ENCODE measurements at regions not wholly inside any gene's neighbourhood (a gene's known extent, or its start where the extent isn't known, plus 50 kb on each side); places are given as distances from the start of the nearest gene placed in this dataset.

- Mint-ChIP-seq H3K27me3 (ENCODE audit: unreplicated experiment) (no peaks in the 10 kb centered on the region), H3K9me3 (ENCODE audit: unreplicated experiment) (no peaks in the 10 kb centered on the region), H3K4me1 (ENCODE audit: low read depth, unreplicated experiment) (no peaks in the 10 kb centered on the region), H3K4me3 (ENCODE audit: unreplicated experiment) (no peak overlapping the region), H3K27ac (ENCODE audit: unreplicated experiment) (no peak overlapping the region), H3K36me3 (ENCODE audit: unreplicated experiment) (no peaks in the 10 kb centered on the region)
- no peak for TF ChIP-seq CTCF (IDR thresholded peaks at IDR 0.05; ENCODE audit: partially characterized antibody, unreplicated experiment)
- DNase-seq: no peak
Measured at GRCh38 chr21:17159697-17160096, 353.1 kb upstream of the CXADR start.

GRCh38 chr21:17185674-17186073 is 327.2 kb upstream of the CXADR start:
- Mint-ChIP-seq H3K27ac (ENCODE audit: unreplicated experiment) (no peak overlapping the region), H3K4me3 (ENCODE audit: unreplicated experiment) (no peak overlapping the region), H3K27me3 (ENCODE audit: unreplicated experiment) (peaks cover 2% of the 10 kb centered on the region), H3K9me3 (ENCODE audit: unreplicated experiment) (no peaks in the 10 kb centered on the region), H3K36me3 (ENCODE audit: unreplicated experiment) (no peaks in the 10 kb centered on the region), H3K4me1 (ENCODE audit: low read depth, unreplicated experiment) (no peaks in the 10 kb centered on the region)
- no peak for TF ChIP-seq CTCF (IDR thresholded peaks at IDR 0.05; ENCODE audit: partially characterized antibody, unreplicated experiment)
- DNase-seq: no peak

- peaks cover 13% of the 10 kb centered on the region for H3K36me3 Mint-ChIP-seq (ENCODE audit: unreplicated experiment)
- H3K27me3 Mint-ChIP-seq (ENCODE audit: unreplicated experiment): peaks cover 3% of the 10 kb centered on the region
- no peak overlapping the region for H3K4me3 Mint-ChIP-seq (ENCODE audit: unreplicated experiment)
- no peak overlapping the region for H3K27ac Mint-ChIP-seq (ENCODE audit: unreplicated experiment)
- DNase-seq: no peak
- no peak for TF ChIP-seq CTCF (IDR thresholded peaks at IDR 0.05; ENCODE audit: partially characterized antibody, unreplicated experiment)
- H3K9me3 Mint-ChIP-seq (ENCODE audit: unreplicated experiment): peaks cover 5% of the 10 kb centered on the region
- no peaks in the 10 kb centered on the region for H3K4me1 Mint-ChIP-seq (ENCODE audit: low read depth, unreplicated experiment)
Measured at GRCh38 chr21:17189963-17190362, 322.9 kb upstream of the CXADR start.

GRCh38 chr21:17191346-17191993 is 321.4 kb upstream of the CXADR start:
- Mint-ChIP-seq H3K9me3 (ENCODE audit: unreplicated experiment) (peaks cover 5% of the 10 kb centered on the region), H3K36me3 (ENCODE audit: unreplicated experiment) (peaks cover 13% of the 10 kb centered on the region), H3K27ac (ENCODE audit: unreplicated experiment) (no peak overlapping the region), H3K27me3 (ENCODE audit: unreplicated experiment) (peaks cover 3% of the 10 kb centered on the region), H3K4me1 (ENCODE audit: low read depth, unreplicated experiment) (no peaks in the 10 kb centered on the region), H3K4me3 (ENCODE audit: unreplicated experiment) (no peak overlapping the region)
- no peak for TF ChIP-seq CTCF (IDR thresholded peaks at IDR 0.05; ENCODE audit: partially characterized antibody, unreplicated experiment)
- no peak for DNase-seq

- peaks cover 3% of the 10 kb centered on the region for H3K27me3 Mint-ChIP-seq (ENCODE audit: unreplicated experiment)
- DNase-seq: no peak
- TF ChIP-seq CTCF (IDR thresholded peaks at IDR 0.05; ENCODE audit: partially characterized antibody, unreplicated experiment): no peak
- peaks cover 13% of the 10 kb centered on the region for H3K36me3 Mint-ChIP-seq (ENCODE audit: unreplicated experiment)
- peaks cover 7% of the 10 kb centered on the region for H3K9me3 Mint-ChIP-seq (ENCODE audit: unreplicated experiment)
- no peaks in the 10 kb centered on the region for H3K4me1 Mint-ChIP-seq (ENCODE audit: low read depth, unreplicated experiment)
- no peak overlapping the region for H3K27ac Mint-ChIP-seq (ENCODE audit: unreplicated experiment)
- H3K4me3 Mint-ChIP-seq (ENCODE audit: unreplicated experiment): no peak overlapping the region
Measured at GRCh38 chr21:17195351-17195750, 317.5 kb upstream of the CXADR start.

Measured in glutamatergic neuron (in vitro differentiated cells).